Activated CD4-positive, alpha-beta T cell treated with anti-CD3 and anti-CD28 coated beads, Interleukin-2, amount 10 ng/mL, durations not matched to agents 7 days and 5 days (primary cell): ENCODE measurements at regions not wholly inside any gene's neighbourhood (a gene's known extent, or its start where the extent isn't known, plus 50 kb on each side); places are given as distances from the start of the nearest gene placed in this dataset.
"Not testable (repeated sequence)": the region's sequence is repeated elsewhere in the genome, so short reads cannot be mapped to it uniquely, and the experiment has no call there.

Experiments
- CTCF ChIA-PET: fragments of 350-600 bp; sonication (Branson Sonifier 250); formaldehyde crosslinking; loops from one replicate; lab custom pipeline; 2021; ENCODE audit warnings: antibody characterized with exemption; lab: Charles Lee
- POLR2A ChIA-PET: fragments of 350-600 bp; sonication (Branson Sonifier 250); formaldehyde crosslinking; loops from one replicate; lab custom pipeline; 2021; ENCODE audit warnings: antibody characterized with exemption; lab: Charles Lee
- DNase-seq: peaks from one replicate; pipeline ENCODE4 v3.0.0-alpha.2; 2020
- H3K27ac Mint-ChIP-seq: one replicate; pipeline ENCODE4 v1.8.0; 2021; ENCODE audit warnings: mild to moderate bottlenecking, moderate library complexity, mixed read lengths
- H3K27me3 Mint-ChIP-seq: one replicate; pipeline ENCODE4 v1.8.0; 2021; ENCODE audit warnings: mixed read lengths
- H3K36me3 Mint-ChIP-seq: one replicate; pipeline ENCODE4 v1.8.0; 2021; ENCODE audit warnings: low read depth, mixed read lengths
- H3K4me1 Mint-ChIP-seq: one replicate; pipeline ENCODE4 v1.8.0; 2021; ENCODE audit warnings: mixed read lengths
- H3K4me3 Mint-ChIP-seq: one replicate; pipeline ENCODE4 v1.8.0; 2021; ENCODE audit warnings: mild to moderate bottlenecking, moderate library complexity, mixed read lengths
- H3K9me3 Mint-ChIP-seq: one replicate; pipeline ENCODE4 v1.8.0; 2021; ENCODE audit warnings: mixed read lengths

GRCh38 chr13:111668451-111668850 lies 348.0 kb downstream of the TEX29 start:
- H3K27me3 Mint-ChIP-seq, result no peaks in the 10 kb centered on the region
- POLR2A ChIA-PET, result no interaction called here
- H3K36me3 Mint-ChIP-seq, result no peaks in the 10 kb centered on the region
- no peak overlapping the region for H3K27ac Mint-ChIP-seq
- CTCF ChIA-PET, result no interaction called here
- no peak for DNase-seq
- H3K4me3 Mint-ChIP-seq, result no peak overlapping the region
- H3K4me1 Mint-ChIP-seq, result no peaks in the 10 kb centered on the region
- no peaks in the 10 kb centered on the region for H3K9me3 Mint-ChIP-seq

GRCh38 chr13:111672198-111672597 lies 351.8 kb downstream of the TEX29 start:
- POLR2A ChIA-PET, H3K4me1 Mint-ChIP-seq, H3K27me3 Mint-ChIP-seq, H3K27ac Mint-ChIP-seq, CTCF ChIA-PET, H3K36me3 Mint-ChIP-seq, DNase-seq, H3K9me3 Mint-ChIP-seq, H3K4me3 Mint-ChIP-seq: not testable (repeated sequence)

- H3K4me3 Mint-ChIP-seq, CTCF ChIA-PET, DNase-seq, H3K4me1 Mint-ChIP-seq, POLR2A ChIA-PET, H3K27me3 Mint-ChIP-seq, H3K36me3 Mint-ChIP-seq, H3K27ac Mint-ChIP-seq, H3K9me3 Mint-ChIP-seq: not testable (repeated sequence)
Measured at GRCh38 chr13:111678120-111678882, 357.9 kb downstream of the TEX29 start.

- CTCF ChIA-PET, DNase-seq, H3K27ac Mint-ChIP-seq, H3K9me3 Mint-ChIP-seq, H3K27me3 Mint-ChIP-seq, H3K4me3 Mint-ChIP-seq, H3K36me3 Mint-ChIP-seq, POLR2A ChIA-PET, H3K4me1 Mint-ChIP-seq: not testable (repeated sequence)
Measured at GRCh38 chr13:111679645-111680044, 359.2 kb downstream of the TEX29 start.

GRCh38 chr13:111680100-111680499 lies 359.7 kb downstream of the TEX29 start:
- H3K9me3 Mint-ChIP-seq, H3K4me1 Mint-ChIP-seq, POLR2A ChIA-PET, DNase-seq, H3K27me3 Mint-ChIP-seq, H3K4me3 Mint-ChIP-seq, H3K36me3 Mint-ChIP-seq, H3K27ac Mint-ChIP-seq, CTCF ChIA-PET: not testable (repeated sequence)

GRCh38 chr13:111692028-111692427 lies 371.6 kb downstream of the TEX29 start:
- CTCF ChIA-PET, DNase-seq, H3K9me3 Mint-ChIP-seq, H3K4me1 Mint-ChIP-seq, H3K27ac Mint-ChIP-seq, H3K4me3 Mint-ChIP-seq, H3K27me3 Mint-ChIP-seq, POLR2A ChIA-PET, H3K36me3 Mint-ChIP-seq: not testable (repeated sequence)

- H3K27ac Mint-ChIP-seq, DNase-seq, H3K4me3 Mint-ChIP-seq, H3K4me1 Mint-ChIP-seq, H3K9me3 Mint-ChIP-seq, CTCF ChIA-PET, H3K36me3 Mint-ChIP-seq, POLR2A ChIA-PET, H3K27me3 Mint-ChIP-seq: not testable (repeated sequence)
Measured at GRCh38 chr13:111696121-111696520, 370.8 kb upstream of the SOX1 start.

GRCh38 chr13:111702059-111702458 lies 364.9 kb upstream of the SOX1 start:
- H3K27ac Mint-ChIP-seq, POLR2A ChIA-PET, CTCF ChIA-PET, H3K27me3 Mint-ChIP-seq, H3K36me3 Mint-ChIP-seq, H3K4me1 Mint-ChIP-seq, H3K9me3 Mint-ChIP-seq, H3K4me3 Mint-ChIP-seq, DNase-seq: not testable (repeated sequence)
